Liver (tissue), 8 donors: ENCODE measurements at regions not wholly inside any gene's neighbourhood (a gene's known extent, or its start where the extent isn't known, plus 50 kb on each side); places are given as distances from the start of the nearest gene placed in this dataset.

Experiments used
- DNase-seq: peaks from one replicate; pipeline ENCODE4 v3.0.0-alpha.2; 2017; ENCODE audit warnings: low spot score
- H3K27ac ChIP-seq, 2 donors: one replicate each; pipeline ENCODE4 v1.7.0; 2013; ENCODE audit warnings: inconsistent platforms in 2 of 2, low read length in 2 of 2, control low read depth in 1 of 2, low read depth in 1 of 2, mild to moderate bottlenecking in 1 of 2
- H3K27me3 ChIP-seq, 4 donors: one replicate each; pipeline versions ENCODE4 v1.6.1 to v1.7.0; 2013; ENCODE audit warnings: low read length in 3 of 4, inconsistent platforms in 1 of 4, mild to moderate bottlenecking in 1 of 4, moderate library complexity in 1 of 4; ENCODE audit not compliant: control insufficient read depth in 4 of 4, insufficient read depth in 4 of 4
- H3K36me3 ChIP-seq, 4 donors: one replicate each; pipeline versions ENCODE4 v1.6.1 to v1.7.0; 2013; ENCODE audit warnings: low read length in 3 of 4, mild to moderate bottlenecking in 3 of 4, low read depth in 1 of 4, moderate library complexity in 1 of 4; ENCODE audit not compliant: control insufficient read depth in 4 of 4, insufficient read depth in 3 of 4
- H3K4me1 ChIP-seq, 4 donors: one replicate each; pipeline versions ENCODE4 v1.6.1 to v1.7.0; 2013; ENCODE audit warnings: low read length in 3 of 4, mild to moderate bottlenecking in 3 of 4, moderate library complexity in 1 of 4; ENCODE audit not compliant: control insufficient read depth in 4 of 4, insufficient read depth in 4 of 4
- H3K4me3 ChIP-seq, 3 donors: one replicate each; pipeline versions ENCODE4 v1.6.1 to v1.7.0; 2013; ENCODE audit warnings: low read length in 3 of 3, control low read depth in 1 of 3, low read depth in 1 of 3, mild to moderate bottlenecking in 1 of 3
- H3K9ac ChIP-seq, 2 donors: one replicate each; pipeline ENCODE4 v1.7.0; 2013; ENCODE audit warnings: low read length in 2 of 2, mild to moderate bottlenecking in 2 of 2, moderate library complexity in 2 of 2, control low read depth in 1 of 2, low read depth in 1 of 2
- H3K9me3 ChIP-seq, 4 donors: one replicate each; pipeline versions ENCODE4 v1.6.1 to v1.7.0; 2013; ENCODE audit warnings: low read length in 3 of 4; ENCODE audit not compliant: control insufficient read depth in 4 of 4
- CTCF ChIP-seq: fragments of 150-350 bp; IDR thresholded peaks from 2 replicates; pipeline ENCODE4 v1.5.1; 2017; ENCODE audit warnings: improper control_type of control experiment, low read depth, low read length; ENCODE audit not compliant: missing input control
- EGR1 ChIP-seq, 2 donors: IDR thresholded peaks; 2 replicates each; pipeline ENCODE4 v1.6.1; 2016 to 2018; ENCODE audit warnings: antibody characterized with exemption in 2 of 2, low read depth in 2 of 2
- FOXA1 ChIP-seq: IDR thresholded peaks from 2 replicates; pipeline ENCODE4 v1.6.1; 2016; ENCODE audit warnings: antibody characterized with exemption
- FOXA2 ChIP-seq: IDR thresholded peaks from 2 replicates; pipeline ENCODE4 v1.6.1; 2016; ENCODE audit warnings: antibody characterized with exemption
- GABPA ChIP-seq, 2 donors: IDR thresholded peaks in 1 of 2; conservative IDR thresholded peaks in 1 of 2; 2 replicates each; pipeline ENCODE4 v1.6.1; 2016; ENCODE audit warnings: antibody characterized with exemption in 2 of 2, mild to moderate bottlenecking in 1 of 2, moderate library complexity in 1 of 2
- HNF4A ChIP-seq, 2 donors: conservative IDR thresholded peaks; 2 replicates each; pipeline ENCODE4 v1.6.1; 2016; ENCODE audit warnings: antibody characterized with exemption in 2 of 2, mild to moderate bottlenecking in 2 of 2
- HNF4G ChIP-seq: IDR thresholded peaks from 2 replicates; pipeline ENCODE4 v1.6.1; 2016; ENCODE audit warnings: antibody characterized with exemption
- JUND ChIP-seq, 2 donors: IDR thresholded peaks; 2 replicates each; pipeline ENCODE4 v1.6.1; 2016; ENCODE audit warnings: antibody characterized with exemption in 2 of 2
- NR2F2 ChIP-seq: IDR thresholded peaks from 2 replicates; pipeline ENCODE4 v1.6.1; 2016; ENCODE audit warnings: antibody characterized with exemption
- RAD21 ChIP-seq, 2 donors: IDR thresholded peaks; 2 replicates each; pipeline ENCODE4 v1.6.1; 2016; ENCODE audit warnings: antibody characterized with exemption in 2 of 2, mild to moderate bottlenecking in 2 of 2
- RXRA ChIP-seq, 2 donors: IDR thresholded peaks; 2 replicates each; pipeline ENCODE4 v1.6.1; 2017 to 2018; ENCODE audit warnings: antibody characterized with exemption in 2 of 2, mild to moderate bottlenecking in 1 of 2
- SP1 ChIP-seq: IDR thresholded peaks from 2 replicates; pipeline ENCODE4 v1.6.1; 2018; ENCODE audit warnings: antibody characterized with exemption, mild to moderate bottlenecking
- TAF1 ChIP-seq: conservative IDR thresholded peaks from 2 replicates; pipeline ENCODE4 v1.6.1; 2016; ENCODE audit warnings: antibody characterized with exemption, mild to moderate bottlenecking
- YY1 ChIP-seq: IDR thresholded peaks from 2 replicates; pipeline ENCODE4 v1.6.1; 2016; ENCODE audit warnings: antibody characterized with exemption, mild to moderate bottlenecking
- ZBTB33 ChIP-seq: IDR thresholded peaks from 2 replicates; pipeline ENCODE4 v1.6.1; 2016; ENCODE audit warnings: antibody characterized with exemption
- WGBS: extraction: QIAGEN DNeasy Blood & Tissue Kit; methylation state at CpG from one replicate; pipeline ENCODE4 v1.1.7; 2013; 5-methylcytosine and 5-hydroxymethylcytosine counted together
- TF ChIP-seq, protein P1 (sequence below): IDR thresholded peaks from 2 replicates; pipeline ENCODE4 v1.6.1; 2016; ENCODE audit warnings: antibody characterized with exemption
- TF ChIP-seq, protein P2 (sequence below): IDR thresholded peaks from 2 replicates; pipeline ENCODE4 v1.6.1; 2016; ENCODE audit warnings: antibody characterized with exemption, mild to moderate bottlenecking
- TF ChIP-seq, protein P3 (sequence below): IDR thresholded peaks from 2 replicates; pipeline ENCODE4 v1.6.1; 2016; ENCODE audit warnings: antibody characterized with exemption
- donor health status: healthy.
- donor health status: healthy.
- donor health status: healthy.
- donor health status: healthy.
- donor health status: healthy.

DNA sequence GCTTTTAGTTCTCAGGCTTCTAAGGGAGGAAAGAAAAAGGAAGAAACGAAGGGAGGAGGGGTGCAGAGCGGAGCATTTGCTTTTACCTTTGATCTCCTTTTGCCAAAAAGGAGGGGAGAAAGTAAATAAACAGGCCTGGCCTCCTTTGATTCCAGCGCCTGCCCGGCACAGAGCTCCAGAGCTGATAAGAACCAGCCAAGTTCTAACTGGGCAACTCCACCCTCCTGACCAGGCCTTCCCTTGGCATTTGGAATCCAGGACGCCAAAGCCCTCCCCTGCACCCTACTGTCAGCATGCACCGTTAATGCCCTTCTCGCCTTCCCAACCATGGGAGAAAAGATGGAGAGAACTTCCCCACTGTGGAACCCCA, 120.8 kb upstream of the PTPN1 start:
- Histone ChIP-seq H3K27ac (peak overlapping the region; percentile 85 to 88), H3K27me3 (no peaks in the 10 kb centered on the region), H3K4me1 (peaks cover 8 to 46% (median 33%) of the 10 kb centered on the region in 4 donors), H3K9me3 (no peaks in the 10 kb centered on the region), H3K9ac (peak overlapping the region in 1 of 2 donors; percentile 34), H3K4me3 (no peak overlapping the region), H3K36me3 (no peaks in the 10 kb centered on the region)
- no peak for TF ChIP-seq NR2F2
- TF ChIP-seq HNF4G, result no peak
- peak; percentile 56 for TF ChIP-seq FOXA2
- peak; percentile 42 to 74 for TF ChIP-seq HNF4A (conservative IDR thresholded peaks at IDR 0.05)
- TF ChIP-seq YY1, result no peak
- peak; percentile 52 for TF ChIP-seq SP1
- TF ChIP-seq, protein P1, sequence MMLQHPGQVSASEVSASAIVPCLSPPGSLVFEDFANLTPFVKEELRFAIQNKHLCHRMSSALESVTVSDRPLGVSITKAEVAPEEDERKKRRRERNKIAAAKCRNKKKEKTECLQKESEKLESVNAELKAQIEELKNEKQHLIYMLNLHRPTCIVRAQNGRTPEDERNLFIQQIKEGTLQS, result no peak
- no peak for TF ChIP-seq FOXA1
- peak in 1 of 2 donors; percentile 55 for TF ChIP-seq EGR1 (IDR thresholded peaks at IDR 0.05; ENCODE audit: low read depth in 2 of 2)
- TF ChIP-seq RXRA (IDR thresholded peaks at IDR 0.05), result peak; percentile 51 to 81
- TF ChIP-seq JUND (IDR thresholded peaks at IDR 0.05), result peak in 1 of 2 donors; percentile 42
- TF ChIP-seq RAD21 (IDR thresholded peaks at IDR 0.05), result peak in 1 of 2 donors; percentile 57
- no peak for TF ChIP-seq CTCF
- TF ChIP-seq TAF1, result no peak
- no peak for TF ChIP-seq ZBTB33
- TF ChIP-seq, protein P2, sequence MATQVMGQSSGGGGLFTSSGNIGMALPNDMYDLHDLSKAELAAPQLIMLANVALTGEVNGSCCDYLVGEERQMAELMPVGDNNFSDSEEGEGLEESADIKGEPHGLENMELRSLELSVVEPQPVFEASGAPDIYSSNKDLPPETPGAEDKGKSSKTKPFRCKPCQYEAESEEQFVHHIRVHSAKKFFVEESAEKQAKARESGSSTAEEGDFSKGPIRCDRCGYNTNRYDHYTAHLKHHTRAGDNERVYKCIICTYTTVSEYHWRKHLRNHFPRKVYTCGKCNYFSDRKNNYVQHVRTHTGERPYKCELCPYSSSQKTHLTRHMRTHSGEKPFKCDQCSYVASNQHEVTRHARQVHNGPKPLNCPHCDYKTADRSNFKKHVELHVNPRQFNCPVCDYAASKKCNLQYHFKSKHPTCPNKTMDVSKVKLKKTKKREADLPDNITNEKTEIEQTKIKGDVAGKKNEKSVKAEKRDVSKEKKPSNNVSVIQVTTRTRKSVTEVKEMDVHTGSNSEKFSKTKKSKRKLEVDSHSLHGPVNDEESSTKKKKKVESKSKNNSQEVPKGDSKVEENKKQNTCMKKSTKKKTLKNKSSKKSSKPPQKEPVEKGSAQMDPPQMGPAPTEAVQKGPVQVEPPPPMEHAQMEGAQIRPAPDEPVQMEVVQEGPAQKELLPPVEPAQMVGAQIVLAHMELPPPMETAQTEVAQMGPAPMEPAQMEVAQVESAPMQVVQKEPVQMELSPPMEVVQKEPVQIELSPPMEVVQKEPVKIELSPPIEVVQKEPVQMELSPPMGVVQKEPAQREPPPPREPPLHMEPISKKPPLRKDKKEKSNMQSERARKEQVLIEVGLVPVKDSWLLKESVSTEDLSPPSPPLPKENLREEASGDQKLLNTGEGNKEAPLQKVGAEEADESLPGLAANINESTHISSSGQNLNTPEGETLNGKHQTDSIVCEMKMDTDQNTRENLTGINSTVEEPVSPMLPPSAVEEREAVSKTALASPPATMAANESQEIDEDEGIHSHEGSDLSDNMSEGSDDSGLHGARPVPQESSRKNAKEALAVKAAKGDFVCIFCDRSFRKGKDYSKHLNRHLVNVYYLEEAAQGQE, result peak; percentile 8
- TF ChIP-seq, protein P3, sequence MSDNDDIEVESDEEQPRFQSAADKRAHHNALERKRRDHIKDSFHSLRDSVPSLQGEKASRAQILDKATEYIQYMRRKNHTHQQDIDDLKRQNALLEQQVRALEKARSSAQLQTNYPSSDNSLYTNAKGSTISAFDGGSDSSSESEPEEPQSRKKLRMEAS, result peak; percentile 75
- TF ChIP-seq GABPA (IDR thresholded peaks at IDR 0.05 in 1 of 2, conservative IDR thresholded peaks at IDR 0.05 in 1 of 2), result no peak
- 30% methylated on average over 7 of the region's 7 CpGs for WGBS
- no peak for DNase-seq
